Tibial nerve (tissue), 4 donors: ENCODE measurements at regions not wholly inside any gene's neighbourhood (a gene's known extent, or its start where the extent isn't known, plus 50 kb on each side); places are given as distances from the start of the nearest gene placed in this dataset.

ENCODE experiments used
- DNase-seq, 2 donors: peaks; one replicate each; pipeline ENCODE4 v3.0.0-alpha.2; 2019; ENCODE audit warnings: low spot score in 2 of 2
- H3K27ac ChIP-seq, 4 donors: fragments of 200-600 bp; sonication (generic) in 3 of 4; one replicate each; pipeline ENCODE4 v1.5.1; 2017 to 2019; ENCODE audit warnings: mild to moderate bottlenecking in 1 of 4
- H3K27me3 ChIP-seq, 2 donors: fragments of 200-600 bp; sonication (generic) in 1 of 2; one replicate each; pipeline versions ENCODE4 v1.5.1 to v1.6.0; 2017 to 2019
- H3K36me3 ChIP-seq, 3 donors: fragments of 200-600 bp; sonication (generic); one replicate each; pipeline ENCODE4 v1.5.1; 2018 to 2019
- H3K4me1 ChIP-seq, 4 donors: fragments of 200-600 bp; sonication (generic) in 3 of 4; one replicate each; pipeline ENCODE4 v1.5.1; 2017 to 2019
- H3K4me3 ChIP-seq, 4 donors: fragments of 200-600 bp; sonication (generic) in 3 of 4; one replicate each; pipeline ENCODE4 v1.5.1; 2017 to 2019; ENCODE audit warnings: mild to moderate bottlenecking in 1 of 4, moderate library complexity in 1 of 4
- H3K9me3 ChIP-seq, 4 donors: fragments of 200-600 bp; sonication (generic) in 3 of 4; one replicate each; pipeline ENCODE4 v1.5.1; 2017 to 2019
- EP300 ChIP-seq, 2 donors: sonication (generic); formaldehyde crosslinking; IDR thresholded peaks; one replicate each; pipeline ENCODE4 v1.6.1; 2017; ENCODE audit warnings: antibody characterized with exemption in 2 of 2, mild to moderate bottlenecking in 1 of 2
- POLR2A ChIP-seq, 2 donors: fragments of 450-650 bp; IDR thresholded peaks; one replicate each; pipeline ENCODE4 v1.6.1; 2017; ENCODE audit warnings: antibody characterized with exemption in 2 of 2, mild to moderate bottlenecking in 2 of 2, moderate library complexity in 2 of 2
- WGBS, 2 donors: methylation state at CpG; one replicate each; pipeline ENCODE4 v1.1.5; 2018; 5-methylcytosine and 5-hydroxymethylcytosine counted together
- TF ChIP-seq, protein P1 (sequence below), 5 experiments: fragments of 200-600 bp in 3 of 5; fragments of 450-650 bp in 2 of 5; sonication (generic) in 3 of 5; IDR thresholded peaks; one replicate each; pipeline ENCODE4 v1.5.1; 2016 to 2019; ENCODE audit warnings: antibody characterized with exemption in 5 of 5, mild to moderate bottlenecking in 3 of 5, moderate library complexity in 2 of 5

DNA sequence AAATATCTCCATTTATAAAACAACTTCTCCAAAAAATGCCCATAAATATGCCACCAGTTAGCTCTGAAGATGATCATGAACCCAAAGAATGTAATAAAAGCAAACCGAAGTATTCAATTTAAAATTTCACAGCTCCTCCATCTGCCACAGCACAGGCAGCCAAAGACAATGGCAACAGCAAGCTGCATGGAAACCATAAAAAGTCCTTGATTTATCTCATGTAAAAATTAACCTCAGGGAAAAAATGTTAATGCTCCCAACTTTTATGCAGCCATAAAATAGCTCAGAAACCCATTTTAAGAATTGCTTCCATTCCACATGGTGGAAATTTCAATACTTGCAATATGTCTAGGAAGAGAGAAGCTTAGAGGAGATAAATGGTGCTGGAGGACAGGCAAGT, 132.3 kb upstream of the ARHGEF9 start:
- no peak for TF ChIP-seq EP300 (IDR thresholded peaks at IDR 0.05)
- TF ChIP-seq POLR2A (IDR thresholded peaks at IDR 0.05), result no peak
- TF ChIP-seq, protein P1, sequence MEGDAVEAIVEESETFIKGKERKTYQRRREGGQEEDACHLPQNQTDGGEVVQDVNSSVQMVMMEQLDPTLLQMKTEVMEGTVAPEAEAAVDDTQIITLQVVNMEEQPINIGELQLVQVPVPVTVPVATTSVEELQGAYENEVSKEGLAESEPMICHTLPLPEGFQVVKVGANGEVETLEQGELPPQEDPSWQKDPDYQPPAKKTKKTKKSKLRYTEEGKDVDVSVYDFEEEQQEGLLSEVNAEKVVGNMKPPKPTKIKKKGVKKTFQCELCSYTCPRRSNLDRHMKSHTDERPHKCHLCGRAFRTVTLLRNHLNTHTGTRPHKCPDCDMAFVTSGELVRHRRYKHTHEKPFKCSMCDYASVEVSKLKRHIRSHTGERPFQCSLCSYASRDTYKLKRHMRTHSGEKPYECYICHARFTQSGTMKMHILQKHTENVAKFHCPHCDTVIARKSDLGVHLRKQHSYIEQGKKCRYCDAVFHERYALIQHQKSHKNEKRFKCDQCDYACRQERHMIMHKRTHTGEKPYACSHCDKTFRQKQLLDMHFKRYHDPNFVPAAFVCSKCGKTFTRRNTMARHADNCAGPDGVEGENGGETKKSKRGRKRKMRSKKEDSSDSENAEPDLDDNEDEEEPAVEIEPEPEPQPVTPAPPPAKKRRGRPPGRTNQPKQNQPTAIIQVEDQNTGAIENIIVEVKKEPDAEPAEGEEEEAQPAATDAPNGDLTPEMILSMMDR (IDR thresholded peaks at IDR 0.05), result no peak
- no peak for DNase-seq
- Histone ChIP-seq H3K27ac (no peak overlapping the region), H3K9me3 (peaks cover 0 to 11% (median 0%) of the 10 kb centered on the region in 4 donors), H3K36me3 (no peaks in the 10 kb centered on the region), H3K4me3 (no peak overlapping the region), H3K27me3 (no peaks in the 10 kb centered on the region), H3K4me1 (no peaks in the 10 kb centered on the region)
- 72 to 92% methylated on average over 1 of the region's 1 CpG for WGBS, 2 donors

GRCh38 chrX:63913719-63914118, 128.7 kb upstream of the ARHGEF9 start:
- no peak overlapping the region for H3K4me3 ChIP-seq
- no peaks in the 10 kb centered on the region for H3K4me1 ChIP-seq
- no peak for DNase-seq
- no peak overlapping the region for H3K27ac ChIP-seq
- H3K36me3 ChIP-seq, result no peaks in the 10 kb centered on the region
- no peak for TF ChIP-seq POLR2A (IDR thresholded peaks at IDR 0.05)
- no peak for TF ChIP-seq EP300 (IDR thresholded peaks at IDR 0.05)
- TF ChIP-seq, protein P1 (IDR thresholded peaks at IDR 0.05), result no peak
- no peaks in the 10 kb centered on the region for H3K27me3 ChIP-seq
- H3K9me3 ChIP-seq, result peaks cover 0 to 11% (median 0%) of the 10 kb centered on the region in 4 donors

DNA sequence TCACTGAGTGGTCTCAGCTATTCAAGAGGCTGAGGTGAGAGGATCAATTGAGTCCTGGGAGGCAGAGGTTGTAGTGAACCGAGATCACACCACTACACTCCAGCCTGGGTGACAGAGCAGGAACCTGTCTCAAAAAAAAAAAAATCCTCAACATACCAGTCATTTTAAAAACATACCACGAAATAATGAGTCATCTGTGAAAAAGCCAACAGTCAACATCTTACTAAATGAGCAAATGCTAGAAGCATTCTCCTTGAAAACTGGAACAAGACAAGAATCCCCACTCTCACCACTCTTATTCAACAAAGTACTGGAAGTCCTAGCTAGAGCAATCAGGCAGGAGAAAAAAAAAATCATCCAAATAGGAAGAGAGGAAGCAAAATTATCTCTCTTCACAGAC, 104.0 kb upstream of the ARHGEF9 start:
- TF ChIP-seq POLR2A (IDR thresholded peaks at IDR 0.05) (no peak), EP300 (IDR thresholded peaks at IDR 0.05) (no peak)
- TF ChIP-seq, protein P1 (IDR thresholded peaks at IDR 0.05), result no peak
- no peak for DNase-seq
- H3K4me3 ChIP-seq, result no peak overlapping the region
- no peaks in the 10 kb centered on the region for H3K36me3 ChIP-seq
- peaks cover 0 to 30% (median 11%) of the 10 kb centered on the region in 4 donors for H3K9me3 ChIP-seq
- no peaks in the 10 kb centered on the region for H3K27me3 ChIP-seq
- WGBS, 2 donors, result 54 to 71% methylated on average over 2 of the region's 2 CpGs
- no peaks in the 10 kb centered on the region for H3K4me1 ChIP-seq
- no peak overlapping the region for H3K27ac ChIP-seq

- H3K9me3 ChIP-seq, result peaks cover 0 to 11% (median 4%) of the 10 kb centered on the region in 4 donors
- no peak for DNase-seq
- H3K4me1 ChIP-seq, result no peaks in the 10 kb centered on the region
- no peak overlapping the region for H3K4me3 ChIP-seq
- H3K36me3 ChIP-seq, result no peaks in the 10 kb centered on the region
- H3K27ac ChIP-seq, result no peak overlapping the region
- H3K27me3 ChIP-seq, result no peaks in the 10 kb centered on the region
- TF ChIP-seq, protein P1 (IDR thresholded peaks at IDR 0.05), result no peak
- TF ChIP-seq POLR2A (IDR thresholded peaks at IDR 0.05) (no peak), EP300 (IDR thresholded peaks at IDR 0.05) (no peak)
- 73% methylated on average over 9 of the region's 10 CpGs; no CpG with 5 or more reads in 1 of the 2 donors for WGBS, 2 donors
Measured at GRCh38 chrX:63884821-63885790, 100.1 kb upstream of the ARHGEF9 start.

DNA sequence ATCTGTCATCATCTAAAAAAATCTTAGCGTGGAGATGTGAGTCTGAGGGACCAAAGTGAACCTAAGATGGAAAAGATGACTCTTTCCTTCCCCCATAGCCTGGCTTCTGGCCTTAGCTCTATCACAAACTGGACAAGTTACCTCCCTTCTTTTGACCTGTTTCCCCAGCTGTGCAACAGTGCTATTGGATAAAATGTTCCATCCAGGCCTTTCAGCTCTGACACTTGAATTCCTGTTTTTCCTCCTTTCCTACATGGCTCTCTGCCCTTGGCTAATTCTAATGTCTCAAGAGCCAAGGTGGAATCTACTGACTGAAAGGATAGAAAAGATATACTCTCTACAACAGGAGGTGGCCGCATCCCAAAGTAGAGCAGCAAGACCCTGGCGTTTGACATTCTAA, 84.5 kb upstream of the ARHGEF9 start:
- H3K9me3 ChIP-seq, result no peaks in the 10 kb centered on the region
- 80 to 90% methylated on average over 3 of the region's 3 CpGs for WGBS, 2 donors
- no peak for TF ChIP-seq EP300 (IDR thresholded peaks at IDR 0.05)
- TF ChIP-seq POLR2A (IDR thresholded peaks at IDR 0.05), result no peak
- TF ChIP-seq, protein P1 (IDR thresholded peaks at IDR 0.05), result no peak
- no peaks in the 10 kb centered on the region for H3K27me3 ChIP-seq
- no peak overlapping the region for H3K4me3 ChIP-seq
- no peaks in the 10 kb centered on the region for H3K36me3 ChIP-seq
- H3K4me1 ChIP-seq, result no peaks in the 10 kb centered on the region
- no peak overlapping the region for H3K27ac ChIP-seq
- no peak for DNase-seq
